Ishikawa (cell line): ENCODE measurements at regions not wholly inside any gene's neighbourhood (a gene's known extent, or its start where the extent isn't known, plus 50 kb on each side); places are given as distances from the start of the nearest gene placed in this dataset.

ENCODE experiments used
- REST ChIP-seq: IDR thresholded peaks from 2 replicates; pipeline ENCODE4 v1.6.1; 2012; ENCODE audit warnings: low read depth, mild to moderate bottlenecking
- YY1 ChIP-seq: IDR thresholded peaks from 2 replicates; pipeline ENCODE4 v1.6.1; 2012; ENCODE audit warnings: low read depth

GRCh38 chr6:146946559-146946958, 257.7 kb upstream of the STXBP5 start:
- no peak for TF ChIP-seq YY1
- TF ChIP-seq REST: no peak
